ENCODE measurements at regions not wholly inside any gene's neighbourhood (a gene's known extent, or its start where the extent isn't known, plus 50 kb on each side); places are given as distances from the start of the nearest gene placed in this dataset.
A peak's percentile ranks its signal among the peaks of the same experiment; 100 is the strongest.

DNA sequence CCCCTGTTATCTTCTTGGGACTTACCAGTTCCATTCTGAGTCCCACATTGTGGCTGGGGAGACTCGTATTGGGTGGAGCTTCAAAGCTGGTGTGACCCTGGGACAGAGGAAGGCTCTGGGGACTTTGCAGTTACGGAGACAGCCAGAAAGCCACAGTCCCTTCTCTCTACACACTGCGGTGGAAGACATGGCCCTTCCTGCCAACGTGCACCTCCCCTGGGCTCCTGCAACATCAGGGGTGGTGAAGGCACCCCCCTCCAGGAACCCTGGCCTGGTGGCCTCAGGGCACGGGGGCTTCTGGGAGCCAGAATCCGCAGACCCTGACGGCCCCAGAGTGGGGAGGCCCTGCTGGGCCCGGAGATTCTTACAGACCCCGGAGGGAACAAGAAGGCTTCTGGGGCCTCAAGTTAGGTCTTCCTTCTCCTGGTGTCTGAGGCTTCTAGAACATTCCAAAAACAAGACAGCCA is 113.0 kb downstream of the SIK1 start:
- Histone ChIP-seq H3K36me3 (ENCODE audit: insufficient read depth) (no peaks in the 10 kb centered on the region), H3K4me1 (ENCODE audit: insufficient read depth) (peaks cover 19% of the 10 kb centered on the region), H3K4me2 (no peak overlapping the region), H3K79me2 (replicated peaks; ENCODE audit: insufficient read depth) (no peaks in the 10 kb centered on the region), H3F3A (replicated peaks; ENCODE audit: low read depth) (no peaks in the 10 kb centered on the region), H3K4me3 (no peak overlapping the region), H3K27me3 (ENCODE audit: insufficient read depth) (no peaks in the 10 kb centered on the region), H2AFZ (peak overlapping the region; percentile 66; the same call in 1 of the 2 replicates), H3K9me2 (ENCODE audit: insufficient read depth) (no peaks in the 10 kb centered on the region), H4K20me1 (replicated peaks; ENCODE audit: insufficient read depth) (no peaks in the 10 kb centered on the region), H3K27ac (ENCODE audit: low read depth) (no peak overlapping the region)
- peak overlapping the region; percentile 84; the same call in 1 of the 2 replicates for H3K27ac Mint-ChIP-seq
- peaks cover 34% of the 10 kb centered on the region for H3K4me1 Mint-ChIP-seq
- no peak for DNase-seq (ENCODE audit: low spot score)
- TF ChIP-seq, protein P1, sequence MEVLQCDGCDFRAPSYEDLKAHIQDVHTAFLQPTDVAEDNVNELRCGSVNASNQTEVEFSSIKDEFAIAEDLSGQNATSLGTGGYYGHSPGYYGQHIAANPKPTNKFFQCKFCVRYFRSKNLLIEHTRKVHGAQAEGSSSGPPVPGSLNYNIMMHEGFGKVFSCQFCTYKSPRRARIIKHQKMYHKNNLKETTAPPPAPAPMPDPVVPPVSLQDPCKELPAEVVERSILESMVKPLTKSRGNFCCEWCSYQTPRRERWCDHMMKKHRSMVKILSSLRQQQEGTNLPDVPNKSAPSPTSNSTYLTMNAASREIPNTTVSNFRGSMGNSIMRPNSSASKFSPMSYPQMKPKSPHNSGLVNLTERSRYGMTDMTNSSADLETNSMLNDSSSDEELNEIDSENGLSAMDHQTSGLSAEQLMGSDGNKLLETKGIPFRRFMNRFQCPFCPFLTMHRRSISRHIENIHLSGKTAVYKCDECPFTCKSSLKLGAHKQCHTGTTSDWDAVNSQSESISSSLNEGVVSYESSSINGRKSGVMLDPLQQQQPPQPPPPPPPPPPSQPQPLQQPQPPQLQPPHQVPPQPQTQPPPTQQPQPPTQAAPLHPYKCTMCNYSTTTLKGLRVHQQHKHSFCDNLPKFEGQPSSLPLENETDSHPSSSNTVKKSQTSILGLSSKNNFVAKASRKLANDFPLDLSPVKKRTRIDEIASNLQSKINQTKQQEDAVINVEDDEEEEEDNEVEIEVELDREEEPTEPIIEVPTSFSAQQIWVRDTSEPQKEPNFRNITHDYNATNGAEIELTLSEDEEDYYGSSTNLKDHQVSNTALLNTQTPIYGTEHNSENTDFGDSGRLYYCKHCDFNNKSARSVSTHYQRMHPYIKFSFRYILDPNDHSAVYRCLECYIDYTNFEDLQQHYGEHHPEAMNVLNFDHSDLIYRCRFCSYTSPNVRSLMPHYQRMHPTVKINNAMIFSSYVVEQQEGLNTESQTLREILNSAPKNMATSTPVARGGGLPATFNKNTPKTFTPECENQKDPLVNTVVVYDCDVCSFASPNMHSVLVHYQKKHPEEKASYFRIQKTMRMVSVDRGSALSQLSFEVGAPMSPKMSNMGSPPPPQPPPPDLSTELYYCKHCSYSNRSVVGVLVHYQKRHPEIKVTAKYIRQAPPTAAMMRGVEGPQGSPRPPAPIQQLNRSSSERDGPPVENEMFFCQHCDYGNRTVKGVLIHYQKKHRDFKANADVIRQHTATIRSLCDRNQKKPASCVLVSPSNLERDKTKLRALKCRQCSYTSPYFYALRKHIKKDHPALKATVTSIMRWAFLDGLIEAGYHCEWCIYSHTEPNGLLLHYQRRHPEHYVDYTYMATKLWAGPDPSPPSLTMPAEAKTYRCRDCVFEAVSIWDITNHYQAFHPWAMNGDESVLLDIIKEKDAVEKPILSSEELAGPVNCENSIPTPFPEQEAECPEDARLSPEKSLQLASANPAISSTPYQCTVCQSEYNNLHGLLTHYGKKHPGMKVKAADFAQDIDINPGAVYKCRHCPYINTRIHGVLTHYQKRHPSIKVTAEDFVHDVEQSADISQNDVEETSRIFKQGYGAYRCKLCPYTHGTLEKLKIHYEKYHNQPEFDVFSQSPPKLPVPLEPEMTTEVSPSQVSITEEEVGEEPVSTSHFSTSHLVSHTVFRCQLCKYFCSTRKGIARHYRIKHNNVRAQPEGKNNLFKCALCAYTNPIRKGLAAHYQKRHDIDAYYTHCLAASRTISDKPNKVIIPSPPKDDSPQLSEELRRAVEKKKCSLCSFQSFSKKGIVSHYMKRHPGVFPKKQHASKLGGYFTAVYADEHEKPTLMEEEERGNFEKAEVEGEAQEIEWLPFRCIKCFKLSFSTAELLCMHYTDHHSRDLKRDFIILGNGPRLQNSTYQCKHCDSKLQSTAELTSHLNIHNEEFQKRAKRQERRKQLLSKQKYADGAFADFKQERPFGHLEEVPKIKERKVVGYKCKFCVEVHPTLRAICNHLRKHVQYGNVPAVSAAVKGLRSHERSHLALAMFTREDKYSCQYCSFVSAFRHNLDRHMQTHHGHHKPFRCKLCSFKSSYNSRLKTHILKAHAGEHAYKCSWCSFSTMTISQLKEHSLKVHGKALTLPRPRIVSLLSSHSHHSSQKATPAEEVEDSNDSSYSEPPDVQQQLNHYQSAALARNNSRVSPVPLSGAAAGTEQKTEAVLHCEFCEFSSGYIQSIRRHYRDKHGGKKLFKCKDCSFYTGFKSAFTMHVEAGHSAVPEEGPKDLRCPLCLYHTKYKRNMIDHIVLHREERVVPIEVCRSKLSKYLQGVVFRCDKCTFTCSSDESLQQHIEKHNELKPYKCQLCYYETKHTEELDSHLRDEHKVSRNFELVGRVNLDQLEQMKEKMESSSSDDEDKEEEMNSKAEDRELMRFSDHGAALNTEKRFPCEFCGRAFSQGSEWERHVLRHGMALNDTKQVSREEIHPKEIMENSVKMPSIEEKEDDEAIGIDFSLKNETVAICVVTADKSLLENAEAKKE (CRISPR knock-in tag; IDR thresholded peaks at IDR 0.05) = no peak
- TF ChIP-seq, protein P2, sequence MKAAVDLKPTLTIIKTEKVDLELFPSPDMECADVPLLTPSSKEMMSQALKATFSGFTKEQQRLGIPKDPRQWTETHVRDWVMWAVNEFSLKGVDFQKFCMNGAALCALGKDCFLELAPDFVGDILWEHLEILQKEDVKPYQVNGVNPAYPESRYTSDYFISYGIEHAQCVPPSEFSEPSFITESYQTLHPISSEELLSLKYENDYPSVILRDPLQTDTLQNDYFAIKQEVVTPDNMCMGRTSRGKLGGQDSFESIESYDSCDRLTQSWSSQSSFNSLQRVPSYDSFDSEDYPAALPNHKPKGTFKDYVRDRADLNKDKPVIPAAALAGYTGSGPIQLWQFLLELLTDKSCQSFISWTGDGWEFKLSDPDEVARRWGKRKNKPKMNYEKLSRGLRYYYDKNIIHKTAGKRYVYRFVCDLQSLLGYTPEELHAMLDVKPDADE (IDR thresholded peaks at IDR 0.05) = no peak
- TF ChIP-seq, protein P3, sequence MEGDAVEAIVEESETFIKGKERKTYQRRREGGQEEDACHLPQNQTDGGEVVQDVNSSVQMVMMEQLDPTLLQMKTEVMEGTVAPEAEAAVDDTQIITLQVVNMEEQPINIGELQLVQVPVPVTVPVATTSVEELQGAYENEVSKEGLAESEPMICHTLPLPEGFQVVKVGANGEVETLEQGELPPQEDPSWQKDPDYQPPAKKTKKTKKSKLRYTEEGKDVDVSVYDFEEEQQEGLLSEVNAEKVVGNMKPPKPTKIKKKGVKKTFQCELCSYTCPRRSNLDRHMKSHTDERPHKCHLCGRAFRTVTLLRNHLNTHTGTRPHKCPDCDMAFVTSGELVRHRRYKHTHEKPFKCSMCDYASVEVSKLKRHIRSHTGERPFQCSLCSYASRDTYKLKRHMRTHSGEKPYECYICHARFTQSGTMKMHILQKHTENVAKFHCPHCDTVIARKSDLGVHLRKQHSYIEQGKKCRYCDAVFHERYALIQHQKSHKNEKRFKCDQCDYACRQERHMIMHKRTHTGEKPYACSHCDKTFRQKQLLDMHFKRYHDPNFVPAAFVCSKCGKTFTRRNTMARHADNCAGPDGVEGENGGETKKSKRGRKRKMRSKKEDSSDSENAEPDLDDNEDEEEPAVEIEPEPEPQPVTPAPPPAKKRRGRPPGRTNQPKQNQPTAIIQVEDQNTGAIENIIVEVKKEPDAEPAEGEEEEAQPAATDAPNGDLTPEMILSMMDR (conservative IDR thresholded peaks at IDR 0.05; ENCODE audit: low read depth in 2 of 2) = no peak
- no peak for TF ChIP-seq CREB1 (CRISPR knock-in tag; IDR thresholded peaks at IDR 0.05; ENCODE audit: low read depth)
- no peak for TF ChIP-seq NANOG (IDR thresholded peaks at IDR 0.05; ENCODE audit: borderline replicate concordance)
- TF ChIP-seq EZH2 (IDR thresholded peaks at IDR 0.05; ENCODE audit: low read depth, unreplicated experiment) = no peak
- TF ChIP-seq ZNF331 (CRISPR knock-in tag; IDR thresholded peaks at IDR 0.05; ENCODE audit: low read depth) = no peak
- TF ChIP-seq, protein P4, sequence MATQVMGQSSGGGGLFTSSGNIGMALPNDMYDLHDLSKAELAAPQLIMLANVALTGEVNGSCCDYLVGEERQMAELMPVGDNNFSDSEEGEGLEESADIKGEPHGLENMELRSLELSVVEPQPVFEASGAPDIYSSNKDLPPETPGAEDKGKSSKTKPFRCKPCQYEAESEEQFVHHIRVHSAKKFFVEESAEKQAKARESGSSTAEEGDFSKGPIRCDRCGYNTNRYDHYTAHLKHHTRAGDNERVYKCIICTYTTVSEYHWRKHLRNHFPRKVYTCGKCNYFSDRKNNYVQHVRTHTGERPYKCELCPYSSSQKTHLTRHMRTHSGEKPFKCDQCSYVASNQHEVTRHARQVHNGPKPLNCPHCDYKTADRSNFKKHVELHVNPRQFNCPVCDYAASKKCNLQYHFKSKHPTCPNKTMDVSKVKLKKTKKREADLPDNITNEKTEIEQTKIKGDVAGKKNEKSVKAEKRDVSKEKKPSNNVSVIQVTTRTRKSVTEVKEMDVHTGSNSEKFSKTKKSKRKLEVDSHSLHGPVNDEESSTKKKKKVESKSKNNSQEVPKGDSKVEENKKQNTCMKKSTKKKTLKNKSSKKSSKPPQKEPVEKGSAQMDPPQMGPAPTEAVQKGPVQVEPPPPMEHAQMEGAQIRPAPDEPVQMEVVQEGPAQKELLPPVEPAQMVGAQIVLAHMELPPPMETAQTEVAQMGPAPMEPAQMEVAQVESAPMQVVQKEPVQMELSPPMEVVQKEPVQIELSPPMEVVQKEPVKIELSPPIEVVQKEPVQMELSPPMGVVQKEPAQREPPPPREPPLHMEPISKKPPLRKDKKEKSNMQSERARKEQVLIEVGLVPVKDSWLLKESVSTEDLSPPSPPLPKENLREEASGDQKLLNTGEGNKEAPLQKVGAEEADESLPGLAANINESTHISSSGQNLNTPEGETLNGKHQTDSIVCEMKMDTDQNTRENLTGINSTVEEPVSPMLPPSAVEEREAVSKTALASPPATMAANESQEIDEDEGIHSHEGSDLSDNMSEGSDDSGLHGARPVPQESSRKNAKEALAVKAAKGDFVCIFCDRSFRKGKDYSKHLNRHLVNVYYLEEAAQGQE (IDR thresholded peaks at IDR 0.05; ENCODE audit: unreplicated experiment) = no peak
- no peak for TF ChIP-seq EZH2phosphoT487 (IDR thresholded peaks at IDR 0.05; ENCODE audit: unreplicated experiment)
- no peak for TF ChIP-seq JUNB (IDR thresholded peaks at IDR 0.05; ENCODE audit: unreplicated experiment)
- no peak for TF ChIP-seq ZNF114 (CRISPR knock-in tag; IDR thresholded peaks at IDR 0.05)
- no peak for TF ChIP-seq POLR2AphosphoS5 (IDR thresholded peaks at IDR 0.05; ENCODE audit: low read depth)
- no peak for TF ChIP-seq STAT1 (IDR thresholded peaks at IDR 0.05; ENCODE audit: unreplicated experiment)
- peaks cover 20% of the 10 kb centered on the region for H3K27me3 Mint-ChIP-seq (ENCODE audit: insufficient read depth, low read depth, poor library complexity)
- no peak overlapping the region for H3K4me3 Mint-ChIP-seq
- peaks cover 21% of the 10 kb centered on the region for H3K9me3 Mint-ChIP-seq
- peaks cover 16% of the 10 kb centered on the region for H3K36me3 Mint-ChIP-seq (ENCODE audit: low read depth)
- no peak for ATAC-seq

Measured in GM23338 (cell line).